ENCODE measurements at regions not wholly inside any gene's neighbourhood (a gene's known extent, or its start where the extent isn't known, plus 50 kb on each side); places are given as distances from the start of the nearest gene placed in this dataset.

DNA sequence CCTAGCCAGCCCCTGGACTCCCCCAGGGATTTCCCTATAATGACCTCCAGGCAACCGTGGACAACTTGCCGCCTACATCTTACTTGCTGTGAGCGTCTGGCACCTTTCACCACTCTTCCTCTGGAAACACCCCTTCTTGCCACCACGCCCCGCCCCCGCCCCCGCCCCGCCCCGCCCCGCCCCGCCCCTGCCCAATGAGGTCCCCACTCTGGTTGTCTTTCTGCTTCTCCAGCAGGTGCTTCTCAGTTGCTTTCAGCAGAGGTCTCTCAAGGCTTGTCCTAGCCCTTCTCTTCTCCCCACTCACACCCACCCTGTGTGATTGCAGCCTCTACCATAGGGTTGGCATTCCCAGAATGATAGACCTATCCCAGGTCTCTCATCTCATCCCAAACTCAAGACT, 214.5 kb downstream of the EN1 start:
- H3K36me3 ChIP-seq (ENCODE audit: insufficient read depth, low read length), result no peaks in the 10 kb centered on the region
- TF ChIP-seq, protein P1, sequence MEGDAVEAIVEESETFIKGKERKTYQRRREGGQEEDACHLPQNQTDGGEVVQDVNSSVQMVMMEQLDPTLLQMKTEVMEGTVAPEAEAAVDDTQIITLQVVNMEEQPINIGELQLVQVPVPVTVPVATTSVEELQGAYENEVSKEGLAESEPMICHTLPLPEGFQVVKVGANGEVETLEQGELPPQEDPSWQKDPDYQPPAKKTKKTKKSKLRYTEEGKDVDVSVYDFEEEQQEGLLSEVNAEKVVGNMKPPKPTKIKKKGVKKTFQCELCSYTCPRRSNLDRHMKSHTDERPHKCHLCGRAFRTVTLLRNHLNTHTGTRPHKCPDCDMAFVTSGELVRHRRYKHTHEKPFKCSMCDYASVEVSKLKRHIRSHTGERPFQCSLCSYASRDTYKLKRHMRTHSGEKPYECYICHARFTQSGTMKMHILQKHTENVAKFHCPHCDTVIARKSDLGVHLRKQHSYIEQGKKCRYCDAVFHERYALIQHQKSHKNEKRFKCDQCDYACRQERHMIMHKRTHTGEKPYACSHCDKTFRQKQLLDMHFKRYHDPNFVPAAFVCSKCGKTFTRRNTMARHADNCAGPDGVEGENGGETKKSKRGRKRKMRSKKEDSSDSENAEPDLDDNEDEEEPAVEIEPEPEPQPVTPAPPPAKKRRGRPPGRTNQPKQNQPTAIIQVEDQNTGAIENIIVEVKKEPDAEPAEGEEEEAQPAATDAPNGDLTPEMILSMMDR (conservative IDR thresholded peaks at IDR 0.05; ENCODE audit: low read length), result no peak
- TF ChIP-seq EZH2phosphoT487 (IDR thresholded peaks at IDR 0.05; ENCODE audit: borderline replicate concordance), result no peak

DNA sequence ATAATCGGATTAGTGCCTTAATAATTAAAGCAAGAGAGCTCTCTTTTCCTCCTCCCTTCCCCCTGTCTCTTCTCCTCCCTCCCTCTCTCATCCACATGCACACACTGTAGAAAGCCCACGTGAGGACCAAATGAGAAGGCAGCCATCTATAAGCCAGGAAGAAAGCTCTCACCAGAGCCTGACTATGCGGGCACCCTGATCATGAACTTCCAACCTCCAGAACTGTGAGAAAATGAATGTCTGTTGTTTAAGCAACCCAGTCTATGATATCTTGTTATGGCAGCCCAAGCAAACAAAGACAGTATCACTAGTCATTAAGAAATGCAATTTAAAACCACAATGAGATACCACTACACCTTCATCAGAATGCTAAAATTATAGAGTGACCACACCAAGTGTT, 220.3 kb downstream of the EN1 start:
- H2AFZ ChIP-seq (ENCODE audit: low read length), result no peak overlapping the region
- H3K27me3 ChIP-seq (ENCODE audit: insufficient read depth, low read length, poor library complexity, severe bottlenecking), result no peaks in the 10 kb centered on the region
- no peaks in the 10 kb centered on the region for H3K79me2 ChIP-seq (ENCODE audit: insufficient read depth, low read length)
- no peaks in the 10 kb centered on the region for H3K36me3 ChIP-seq (ENCODE audit: insufficient read depth, low read length)
- H3K4me1 ChIP-seq (ENCODE audit: insufficient read depth, low read length, poor library complexity, severe bottlenecking), result no peaks in the 10 kb centered on the region
- H3K9ac ChIP-seq (ENCODE audit: low read depth, low read length, poor library complexity, severe bottlenecking), result no peak overlapping the region
- H3F3A ChIP-seq (ENCODE audit: low read depth), result no peaks in the 10 kb centered on the region
- H3K4me2 ChIP-seq (ENCODE audit: low read depth, low read length, poor library complexity, severe bottlenecking), result no peak overlapping the region
- no peak overlapping the region for H3K4me3 ChIP-seq (ENCODE audit: low read length, poor library complexity, severe bottlenecking)
- no peaks in the 10 kb centered on the region for H3K9me3 ChIP-seq (ENCODE audit: insufficient read depth, low read depth, low read length)
- TF ChIP-seq, protein P1 (conservative IDR thresholded peaks at IDR 0.05; ENCODE audit: low read length), result no peak
- TF ChIP-seq EZH2phosphoT487 (IDR thresholded peaks at IDR 0.05; ENCODE audit: borderline replicate concordance), result no peak
- no peaks in the 10 kb centered on the region for H3K9me2 ChIP-seq (replicated peaks; ENCODE audit: low read depth, low read length)
- H4K20me1 ChIP-seq (ENCODE audit: insufficient read depth, low read length, poor library complexity, severe bottlenecking), result no peaks in the 10 kb centered on the region

More for the DNA sequence above, 214.5 kb downstream of the EN1 start:
- H3K4me3 ChIP-seq (ENCODE audit: low read length, poor library complexity, severe bottlenecking), result no peak overlapping the region
- no peaks in the 10 kb centered on the region for H3K9me2 ChIP-seq (replicated peaks; ENCODE audit: low read depth, low read length)
- no peaks in the 10 kb centered on the region for H3K79me2 ChIP-seq (ENCODE audit: insufficient read depth, low read length)
- H2AFZ ChIP-seq (ENCODE audit: low read length), result no peak overlapping the region
- no peaks in the 10 kb centered on the region for H4K20me1 ChIP-seq (ENCODE audit: insufficient read depth, low read length, poor library complexity, severe bottlenecking)
- no peaks in the 10 kb centered on the region for H3K4me1 ChIP-seq (ENCODE audit: insufficient read depth, low read length, poor library complexity, severe bottlenecking)
- no peak overlapping the region for H3K9ac ChIP-seq (ENCODE audit: low read depth, low read length, poor library complexity, severe bottlenecking)
- H3K4me2 ChIP-seq (ENCODE audit: low read depth, low read length, poor library complexity, severe bottlenecking), result no peak overlapping the region
- no peaks in the 10 kb centered on the region for H3F3A ChIP-seq (ENCODE audit: low read depth)
- no peaks in the 10 kb centered on the region for H3K27me3 ChIP-seq (ENCODE audit: insufficient read depth, low read length, poor library complexity, severe bottlenecking)
- no peaks in the 10 kb centered on the region for H3K9me3 ChIP-seq (ENCODE audit: insufficient read depth, low read depth, low read length)

DNA sequence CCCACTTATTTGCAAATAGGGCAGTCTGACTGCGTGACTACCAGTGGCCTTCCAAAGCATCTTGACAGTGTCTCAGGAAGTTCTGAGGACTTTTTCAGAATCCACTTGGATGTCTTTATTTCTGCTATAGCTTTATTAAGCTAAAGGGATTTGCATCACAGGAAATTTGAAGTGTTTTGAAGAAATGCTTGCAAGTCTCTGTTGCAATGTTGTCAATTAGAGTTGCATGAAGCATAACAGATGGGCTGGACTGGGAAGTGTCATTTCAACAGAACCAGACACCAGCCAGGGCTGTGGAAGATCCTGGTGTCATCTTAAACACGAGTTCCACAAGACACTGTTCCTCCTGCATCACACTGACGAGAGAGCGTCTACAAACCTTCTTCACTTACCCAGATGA, 224.5 kb downstream of the EN1 start:
- H3K36me3 ChIP-seq (ENCODE audit: insufficient read depth, low read length), result no peaks in the 10 kb centered on the region
- TF ChIP-seq EZH2phosphoT487 (IDR thresholded peaks at IDR 0.05; ENCODE audit: borderline replicate concordance), result no peak
- TF ChIP-seq, protein P1 (conservative IDR thresholded peaks at IDR 0.05; ENCODE audit: low read length), result no peak
- H4K20me1 ChIP-seq (ENCODE audit: insufficient read depth, low read length, poor library complexity, severe bottlenecking), result no peaks in the 10 kb centered on the region
- H3K4me1 ChIP-seq (ENCODE audit: insufficient read depth, low read length, poor library complexity, severe bottlenecking), result no peaks in the 10 kb centered on the region
- no peak overlapping the region for H2AFZ ChIP-seq (ENCODE audit: low read length)
- H3K9me2 ChIP-seq (replicated peaks; ENCODE audit: low read depth, low read length), result no peaks in the 10 kb centered on the region
- H3K4me2 ChIP-seq (ENCODE audit: low read depth, low read length, poor library complexity, severe bottlenecking), result no peak overlapping the region
- no peaks in the 10 kb centered on the region for H3K9me3 ChIP-seq (ENCODE audit: insufficient read depth, low read depth, low read length)
- no peaks in the 10 kb centered on the region for H3K79me2 ChIP-seq (ENCODE audit: insufficient read depth, low read length)
- H3K4me3 ChIP-seq (ENCODE audit: low read length, poor library complexity, severe bottlenecking), result no peak overlapping the region
- H3K27me3 ChIP-seq (ENCODE audit: insufficient read depth, low read length, poor library complexity, severe bottlenecking), result no peaks in the 10 kb centered on the region
- no peak overlapping the region for H3K9ac ChIP-seq (ENCODE audit: low read depth, low read length, poor library complexity, severe bottlenecking)
- H3F3A ChIP-seq (ENCODE audit: low read depth), result no peaks in the 10 kb centered on the region
